ENCODE measurements at regions not wholly inside any gene's neighbourhood (a gene's known extent, or its start where the extent isn't known, plus 50 kb on each side); places are given as distances from the start of the nearest gene placed in this dataset.

DNA sequence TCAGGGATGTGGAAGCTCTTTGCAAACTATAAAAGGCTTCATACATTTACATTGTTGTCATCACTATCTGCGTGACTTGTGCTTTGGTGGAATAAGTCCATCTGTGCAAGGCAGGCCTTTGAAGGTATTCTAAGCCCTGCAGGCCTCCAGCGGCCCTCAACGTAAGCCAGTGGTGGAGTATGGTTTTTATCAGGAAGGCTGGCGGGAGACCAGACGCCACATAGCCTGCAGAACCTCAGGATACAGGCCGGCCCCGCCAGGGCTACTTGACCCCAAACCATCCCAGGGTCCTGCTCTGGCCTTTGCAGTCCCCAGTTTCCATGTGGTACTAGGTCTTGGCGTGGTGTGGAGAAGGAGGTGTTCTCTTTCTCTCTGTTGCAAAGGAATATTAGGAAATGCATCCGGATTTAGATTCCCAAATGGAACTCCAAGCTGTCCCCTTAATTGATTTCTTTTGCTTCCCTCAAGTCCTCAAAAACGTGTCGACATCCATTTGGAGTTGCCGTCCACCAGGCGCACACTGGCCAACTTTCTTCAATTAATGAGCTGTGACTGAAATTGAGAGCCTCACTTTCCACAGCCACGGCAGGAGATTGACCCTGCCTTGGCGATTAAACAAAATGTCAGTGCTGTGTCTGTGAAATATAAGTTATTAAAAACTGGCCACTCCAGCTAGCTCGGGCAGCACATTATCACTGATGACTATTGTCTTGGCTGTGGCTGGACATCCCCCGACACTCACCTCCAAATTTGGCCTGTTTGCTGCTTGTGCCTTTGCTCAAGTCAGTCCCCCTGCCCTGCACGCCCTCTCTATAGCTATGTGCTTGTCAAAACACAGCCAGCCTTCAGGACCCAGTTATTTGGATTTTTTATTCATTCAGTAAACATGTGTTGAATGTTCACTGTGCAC lies 239.8 kb upstream of the TLE3 start:
- CTCF ChIA-PET = no interaction called here
- TF ChIP-seq, protein P1, sequence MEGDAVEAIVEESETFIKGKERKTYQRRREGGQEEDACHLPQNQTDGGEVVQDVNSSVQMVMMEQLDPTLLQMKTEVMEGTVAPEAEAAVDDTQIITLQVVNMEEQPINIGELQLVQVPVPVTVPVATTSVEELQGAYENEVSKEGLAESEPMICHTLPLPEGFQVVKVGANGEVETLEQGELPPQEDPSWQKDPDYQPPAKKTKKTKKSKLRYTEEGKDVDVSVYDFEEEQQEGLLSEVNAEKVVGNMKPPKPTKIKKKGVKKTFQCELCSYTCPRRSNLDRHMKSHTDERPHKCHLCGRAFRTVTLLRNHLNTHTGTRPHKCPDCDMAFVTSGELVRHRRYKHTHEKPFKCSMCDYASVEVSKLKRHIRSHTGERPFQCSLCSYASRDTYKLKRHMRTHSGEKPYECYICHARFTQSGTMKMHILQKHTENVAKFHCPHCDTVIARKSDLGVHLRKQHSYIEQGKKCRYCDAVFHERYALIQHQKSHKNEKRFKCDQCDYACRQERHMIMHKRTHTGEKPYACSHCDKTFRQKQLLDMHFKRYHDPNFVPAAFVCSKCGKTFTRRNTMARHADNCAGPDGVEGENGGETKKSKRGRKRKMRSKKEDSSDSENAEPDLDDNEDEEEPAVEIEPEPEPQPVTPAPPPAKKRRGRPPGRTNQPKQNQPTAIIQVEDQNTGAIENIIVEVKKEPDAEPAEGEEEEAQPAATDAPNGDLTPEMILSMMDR (conservative IDR thresholded peaks at IDR 0.05; ENCODE audit: low read depth) = no peak
- POLR2A ChIA-PET (ENCODE audit: low non-redundant PET) = no interaction called here
- no peak overlapping the region for H3K27ac ChIP-seq
- no peak for DNase-seq (ENCODE audit: low spot score)

DNA sequence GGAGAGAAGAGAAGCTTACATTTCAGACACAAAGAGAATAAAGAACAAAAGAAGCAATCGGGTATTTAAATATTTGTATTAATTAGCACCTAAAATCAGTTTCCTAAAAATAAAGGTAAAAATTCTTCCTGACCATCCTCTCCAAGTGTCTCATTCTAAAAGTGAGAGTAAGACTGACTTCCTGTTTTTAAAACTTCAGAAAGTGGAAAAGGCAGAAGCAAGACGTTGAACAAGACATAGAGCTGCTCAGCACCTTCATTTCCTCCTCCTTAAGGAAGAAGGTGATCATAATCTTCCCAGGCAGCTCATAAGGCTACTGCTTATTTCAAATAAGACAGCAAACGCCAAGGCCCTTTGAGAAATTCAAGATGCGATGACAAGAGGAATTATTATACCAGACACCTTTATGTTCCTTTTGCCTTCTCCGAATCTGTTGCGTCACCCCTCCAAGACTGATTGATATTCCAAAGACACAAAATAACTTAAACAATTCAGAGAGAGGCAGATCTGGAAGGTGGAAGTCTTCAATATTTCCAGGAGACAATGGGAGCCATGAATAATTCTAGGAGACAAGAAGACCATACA lies 238.8 kb upstream of the TLE3 start:
- no peak for DNase-seq (ENCODE audit: low spot score)
- CTCF ChIA-PET = no interaction called here
- no peak overlapping the region for H3K27ac ChIP-seq
- TF ChIP-seq, protein P1 (conservative IDR thresholded peaks at IDR 0.05; ENCODE audit: low read depth) = no peak
- POLR2A ChIA-PET (ENCODE audit: low non-redundant PET) = no interaction called here

DNA sequence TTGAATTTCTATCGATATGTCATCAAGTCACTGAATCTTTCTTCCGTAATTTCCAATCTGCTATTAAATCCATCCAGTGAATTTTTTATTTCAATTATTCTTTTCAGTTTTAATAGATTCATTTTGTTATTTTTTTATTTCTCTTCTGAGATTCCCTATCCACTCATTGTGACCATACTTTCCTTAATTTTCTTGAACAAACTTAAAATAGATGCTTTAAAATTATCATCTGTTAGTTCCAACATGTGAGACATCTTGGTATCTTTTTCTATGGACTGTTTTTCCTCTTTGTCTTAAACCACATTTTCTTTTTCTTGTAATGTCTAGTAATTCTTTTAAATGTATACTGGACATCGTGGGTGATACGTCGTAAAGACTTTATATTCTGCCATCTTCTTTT lies 236.6 kb upstream of the TLE3 start:
- POLR2A ChIA-PET (ENCODE audit: low non-redundant PET) = no interaction called here
- DNase-seq (ENCODE audit: low spot score) = no peak
- CTCF ChIA-PET = no interaction called here

DNA sequence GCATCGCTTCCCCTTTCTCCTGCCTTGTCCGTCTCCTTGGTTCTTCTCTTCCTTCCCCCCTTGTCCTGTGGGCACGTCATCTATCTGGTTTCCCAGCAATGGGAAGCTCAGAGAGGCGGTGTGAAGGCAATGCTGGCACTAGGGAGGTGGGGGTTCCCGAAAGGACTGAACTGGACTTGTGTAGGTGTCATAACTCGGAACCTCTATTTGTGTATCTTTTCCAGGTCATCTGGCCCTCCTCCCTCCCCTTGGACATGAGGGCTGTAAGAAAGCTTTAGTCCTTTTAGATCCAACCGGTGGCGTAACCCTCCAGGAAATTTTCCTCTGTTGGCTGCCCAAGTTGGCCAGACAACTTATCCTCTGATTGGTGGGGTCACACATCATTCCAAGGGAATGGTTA lies 231.5 kb upstream of the TLE3 start:
- ChIA-PET POLR2A (ENCODE audit: low non-redundant PET) (no interaction called here), CTCF (interaction anchor here (0.5 to 0.9 kb wide), 2 partner anchors 56 to 76 kb away, joined by 3 to 6 read pairs; no protein-coding TSS in a partner anchor)

More for the DNA sequence above, 236.6 kb upstream of the TLE3 start:
- no peak overlapping the region for H3K27ac ChIP-seq
- TF ChIP-seq, protein P1 (conservative IDR thresholded peaks at IDR 0.05; ENCODE audit: low read depth) = no peak

DNA sequence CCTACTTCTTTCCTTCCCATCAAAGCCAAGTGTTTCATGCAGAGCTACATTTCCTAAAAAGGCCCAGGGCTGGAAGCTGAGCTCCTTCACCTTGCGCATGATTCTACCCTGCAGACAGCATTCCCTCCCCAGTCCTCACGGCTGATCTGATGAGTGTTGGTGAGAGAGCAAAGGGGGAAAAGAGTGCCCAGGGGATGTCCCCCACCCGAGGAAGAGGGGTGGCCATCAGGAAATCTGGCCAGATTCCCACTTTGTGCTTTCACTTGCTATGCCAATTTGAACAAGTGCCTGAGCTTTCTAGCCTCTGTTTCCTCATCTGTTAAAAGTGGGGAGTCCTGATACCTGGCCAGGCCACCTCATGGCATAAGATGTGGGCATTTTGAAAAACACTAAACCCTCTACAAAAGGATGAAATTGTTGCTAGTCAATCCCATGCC lies 231.0 kb upstream of the TLE3 start:
- ChIA-PET POLR2A (ENCODE audit: low non-redundant PET) (no interaction called here), CTCF (interaction anchor here (0.9 kb wide), 1 partner anchor 55 kb away, joined by 6 read pairs; no protein-coding TSS in a partner anchor)
- no peak for DNase-seq (ENCODE audit: low spot score)
- TF ChIP-seq, protein P1 (conservative IDR thresholded peaks at IDR 0.05; ENCODE audit: low read depth) = no peak
- H3K27ac ChIP-seq = no peak overlapping the region

More for the DNA sequence above, 231.5 kb upstream of the TLE3 start:
- TF ChIP-seq, protein P1 (conservative IDR thresholded peaks at IDR 0.05; ENCODE audit: low read depth) = no peak
- no peak for DNase-seq (ENCODE audit: low spot score)
- H3K27ac ChIP-seq = no peak overlapping the region

DNA sequence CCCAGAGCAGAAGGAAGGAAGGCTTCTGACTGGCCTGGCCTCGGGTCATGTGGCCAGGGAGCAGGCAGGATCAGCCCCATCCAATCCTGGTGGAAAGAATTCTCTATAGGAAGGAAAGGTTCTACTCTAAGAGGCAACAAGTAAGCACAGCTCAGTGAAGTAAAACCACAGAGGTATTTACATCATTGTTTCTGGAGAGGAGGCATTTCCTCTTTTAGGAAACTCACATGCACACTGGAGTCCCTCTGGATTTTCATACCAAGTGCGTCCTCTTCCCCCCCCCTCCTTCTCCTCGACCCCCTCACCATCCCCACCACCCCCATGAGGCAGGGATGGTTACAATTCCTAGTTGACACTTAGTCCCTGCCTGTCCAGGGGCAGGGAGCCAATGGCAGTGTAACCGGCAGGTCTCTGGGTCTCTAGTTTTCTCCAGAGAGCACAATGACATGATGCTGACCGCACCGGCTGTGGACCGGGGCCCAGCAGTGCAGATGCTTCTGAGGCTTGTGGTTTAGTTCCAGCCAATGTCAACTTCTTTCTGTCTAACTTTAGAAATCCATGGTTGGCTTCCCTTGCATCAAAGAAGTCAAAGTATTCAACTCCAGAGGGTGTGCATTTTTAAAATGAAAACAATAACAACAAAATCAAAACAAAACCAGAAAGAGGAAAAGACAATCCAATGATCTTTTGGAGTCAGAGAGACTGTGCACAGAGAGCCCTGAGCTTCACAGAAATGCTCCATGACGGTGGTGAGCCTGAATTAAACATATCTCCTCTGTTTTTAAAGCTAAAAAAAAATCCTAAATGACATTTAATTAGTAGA lies 230.3 kb upstream of the TLE3 start:
- peak; percentile 29 for DNase-seq (ENCODE audit: low spot score)
- CTCF ChIA-PET = interaction anchor here (0.9 kb wide), 1 partner anchor 55 kb away, joined by 6 read pairs; no protein-coding TSS in a partner anchor
- H3K27ac ChIP-seq = no peak overlapping the region
- TF ChIP-seq, protein P1 (conservative IDR thresholded peaks at IDR 0.05; ENCODE audit: low read depth) = no peak
- POLR2A ChIA-PET (ENCODE audit: low non-redundant PET) = no interaction called here
